Body of pancreas (tissue), 4 donors: ENCODE measurements at regions not wholly inside any gene's neighbourhood (a gene's known extent, or its start where the extent isn't known, plus 50 kb on each side); places are given as distances from the start of the nearest gene placed in this dataset.
"Not testable (repeated sequence)": the region's sequence is repeated elsewhere in the genome, so short reads cannot be mapped to it uniquely, and the experiment has no call there.

Source experiments
- POLR2A ChIP-seq, 3 donors: fragments of 450-650 bp; IDR thresholded peaks; one replicate each; pipeline ENCODE4 v1.6.1; 2016; ENCODE audit warnings: antibody characterized with exemption in 3 of 3, mild to moderate bottlenecking in 2 of 3
- TF ChIP-seq, protein P1 (sequence below), 7 experiments: fragments of 450-650 bp in 4 of 7; fragments of 200-600 bp in 3 of 7; sonication (generic) in 3 of 7; IDR thresholded peaks; one replicate each; pipeline ENCODE4 v1.5.1; 2016 to 2019; ENCODE audit warnings: antibody characterized with exemption in 7 of 7

DNA sequence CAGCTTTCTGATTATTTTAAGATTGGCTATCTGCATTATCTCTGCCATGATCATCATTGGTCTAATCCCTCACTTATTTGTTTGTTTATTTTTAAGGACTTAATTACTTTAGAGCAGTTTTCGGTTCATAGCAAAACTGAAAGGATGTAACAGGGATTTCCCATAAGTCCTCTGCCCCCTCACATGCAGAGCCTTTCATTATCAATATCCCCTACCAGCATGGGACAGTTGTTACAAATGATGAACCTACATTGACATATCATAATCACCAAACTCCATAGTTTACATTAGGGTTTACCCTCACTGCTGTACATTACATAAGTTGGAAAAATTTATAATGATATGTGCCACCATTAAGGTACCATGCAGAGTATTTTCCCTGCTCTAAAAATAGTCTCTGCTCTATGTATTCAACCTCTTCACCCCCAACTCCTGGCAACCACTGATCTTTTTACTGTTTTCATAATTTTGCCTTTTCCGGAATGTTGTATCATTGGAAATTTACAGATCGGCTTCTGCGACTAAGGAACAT is 131.9 kb downstream of the GOLGA6L6 start:
- TF ChIP-seq, protein P1, sequence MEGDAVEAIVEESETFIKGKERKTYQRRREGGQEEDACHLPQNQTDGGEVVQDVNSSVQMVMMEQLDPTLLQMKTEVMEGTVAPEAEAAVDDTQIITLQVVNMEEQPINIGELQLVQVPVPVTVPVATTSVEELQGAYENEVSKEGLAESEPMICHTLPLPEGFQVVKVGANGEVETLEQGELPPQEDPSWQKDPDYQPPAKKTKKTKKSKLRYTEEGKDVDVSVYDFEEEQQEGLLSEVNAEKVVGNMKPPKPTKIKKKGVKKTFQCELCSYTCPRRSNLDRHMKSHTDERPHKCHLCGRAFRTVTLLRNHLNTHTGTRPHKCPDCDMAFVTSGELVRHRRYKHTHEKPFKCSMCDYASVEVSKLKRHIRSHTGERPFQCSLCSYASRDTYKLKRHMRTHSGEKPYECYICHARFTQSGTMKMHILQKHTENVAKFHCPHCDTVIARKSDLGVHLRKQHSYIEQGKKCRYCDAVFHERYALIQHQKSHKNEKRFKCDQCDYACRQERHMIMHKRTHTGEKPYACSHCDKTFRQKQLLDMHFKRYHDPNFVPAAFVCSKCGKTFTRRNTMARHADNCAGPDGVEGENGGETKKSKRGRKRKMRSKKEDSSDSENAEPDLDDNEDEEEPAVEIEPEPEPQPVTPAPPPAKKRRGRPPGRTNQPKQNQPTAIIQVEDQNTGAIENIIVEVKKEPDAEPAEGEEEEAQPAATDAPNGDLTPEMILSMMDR (IDR thresholded peaks at IDR 0.05), result not testable (repeated sequence)
- not testable (repeated sequence) for TF ChIP-seq POLR2A (IDR thresholded peaks at IDR 0.05)
